GM12865 (cell line): ENCODE measurements at regions not wholly inside any gene's neighbourhood (a gene's known extent, or its start where the extent isn't known, plus 50 kb on each side); places are given as distances from the start of the nearest gene placed in this dataset.
"Not testable (repeated sequence)": the region's sequence is repeated elsewhere in the genome, so short reads cannot be mapped to it uniquely, and the experiment has no call there.

ENCODE experiments used
- DNase-seq: peaks from one replicate; pipeline ENCODE4 v3.0.0; 2010; ENCODE audit warnings: low read depth
- H3K4me3 ChIP-seq: 2 replicates; pipeline ENCODE4 v1.5.1; 2011; ENCODE audit warnings: mild to moderate bottlenecking, low read depth, low read length, control low read depth
- CTCF ChIP-seq: IDR thresholded peaks from 2 replicates; pipeline ENCODE4 v1.5.1; 2011; ENCODE audit warnings: low read length, control low read depth, low read depth, inconsistent platforms; ENCODE audit not compliant: insufficient read depth; ENCODE audit errors: missing control alignments

GRCh38 chr14:97138801-97139200 is 341.6 kb downstream of the VRK1 start:
- no peak for DNase-seq
- no peak for TF ChIP-seq CTCF

GRCh38 chr14:97143011-97143410 is 345.8 kb downstream of the VRK1 start:
- TF ChIP-seq CTCF, result no peak
- no peak overlapping the region for H3K4me3 ChIP-seq

More at GRCh38 chr14:97138801-97139200, 341.6 kb downstream of the VRK1 start:
- H3K4me3 ChIP-seq, result no peak overlapping the region

GRCh38 chr14:97143456-97143855 is 346.3 kb downstream of the VRK1 start:
- DNase-seq, result no peak
- no peak for TF ChIP-seq CTCF
- no peak overlapping the region for H3K4me3 ChIP-seq

More at GRCh38 chr14:97143011-97143410, 345.8 kb downstream of the VRK1 start:
- DNase-seq, result no peak

GRCh38 chr14:97148021-97148420 is 350.8 kb downstream of the VRK1 start:
- DNase-seq, H3K4me3 ChIP-seq: not testable (repeated sequence)

GRCh38 chr14:97149775-97150174 is 352.6 kb downstream of the VRK1 start:
- TF ChIP-seq CTCF, result no peak
- no peak overlapping the region for H3K4me3 ChIP-seq
- no peak for DNase-seq

- H3K4me3 ChIP-seq, result no peak overlapping the region
- DNase-seq, result no peak
- TF ChIP-seq CTCF, result no peak
These were observed 356.3 kb downstream of the VRK1 start for GRCh38 chr14:97153527-97153926.

GRCh38 chr14:97155320-97155719 is 358.1 kb downstream of the VRK1 start:
- TF ChIP-seq CTCF, result no peak
- H3K4me3 ChIP-seq, result no peak overlapping the region
- no peak for DNase-seq
